ENCODE measurements at regions not wholly inside any gene's neighbourhood (a gene's known extent, or its start where the extent isn't known, plus 50 kb on each side); places are given as distances from the start of the nearest gene placed in this dataset.

DNA sequence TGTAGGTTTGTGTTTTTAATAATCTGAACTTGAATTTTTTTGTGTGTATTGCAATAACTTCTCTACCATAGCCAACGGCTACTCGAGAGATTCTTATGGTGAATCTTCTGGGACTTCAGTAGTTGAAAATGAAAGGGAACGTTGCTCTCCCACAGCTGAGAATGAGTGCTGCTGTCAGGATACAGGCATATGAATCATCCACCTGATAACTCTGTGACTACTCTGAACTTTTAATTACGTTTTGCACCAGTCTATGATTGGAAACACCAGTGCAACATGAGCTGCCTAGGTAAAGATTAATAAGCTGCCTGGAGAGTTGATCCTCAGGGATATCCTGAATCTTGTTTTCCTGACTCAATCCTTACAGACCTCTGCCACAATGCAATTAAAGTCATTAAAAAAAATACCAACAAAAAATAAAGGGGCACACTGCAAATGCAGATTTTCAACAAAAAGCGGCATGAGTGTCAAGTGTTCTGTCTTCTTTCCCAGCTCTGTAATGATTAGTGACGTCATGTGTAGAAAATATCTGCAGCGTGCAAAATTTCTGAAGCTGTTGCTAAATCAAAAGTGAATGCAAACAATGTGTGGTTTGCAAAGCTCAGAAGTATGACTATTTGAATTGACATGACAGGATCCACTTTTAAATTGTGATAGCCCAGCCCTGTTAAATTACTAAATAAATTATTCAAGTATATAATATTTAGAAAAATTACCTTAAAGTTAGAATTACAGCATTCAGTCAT lies 432.2 kb downstream of the HTR1B start:
- Histone ChIP-seq H3K27me3 (ENCODE audit: insufficient read depth, low read length) (no peaks in the 10 kb centered on the region), H3K36me3 (ENCODE audit: control insufficient read depth in 1 of 2, insufficient read depth in 2 of 2, low read length in 2 of 2) (no peaks in the 10 kb centered on the region), H3K27ac (ENCODE audit: low read depth, low read length) (no peak overlapping the region), H3K9ac (ENCODE audit: low read length) (no peak overlapping the region), H3K9me2 (ENCODE audit: insufficient read depth) (no peaks in the 10 kb centered on the region), H3K4me1 (ENCODE audit: control insufficient read depth in 1 of 2, insufficient read depth in 2 of 2, low read length in 2 of 2) (peaks cover 0 to 7% of the 10 kb centered on the region in 2 experiments; a peak in 2 of 4 replicates), H4K20me1 (ENCODE audit: insufficient read depth) (no peaks in the 10 kb centered on the region), H2AFZ (ENCODE audit: low read depth, low read length, poor library complexity, severe bottlenecking) (no peak overlapping the region), H3K9me3 (ENCODE audit: control insufficient read depth in 1 of 2, insufficient read depth in 1 of 2, low read depth in 1 of 2, low read length in 2 of 2) (no peaks in the 10 kb centered on the region), H3K4me3 (replicated peaks in 1 of 2; ENCODE audit: low read depth in 1 of 2, low read length in 2 of 2) (no peak overlapping the region), H3K79me2 (ENCODE audit: insufficient read depth, low read length) (no peaks in the 10 kb centered on the region), H3K4me2 (ENCODE audit: low read length) (no peak overlapping the region)
- intact Hi-C loops (cut with micrococcal nuclease): no loop called here
- ATAC-seq (no peak), DNase-seq (ENCODE audit: low read depth, low spot score) (no peak)
- CTCF ChIA-PET: no interaction called here
- BruUV-seq (replicated peaks): no TSS peak
- POLR2A ChIA-PET: no interaction called here
- TF ChIP-seq CEBPB (IDR thresholded peaks at IDR 0.05; ENCODE audit: low read depth): no peak
- no peak for TF ChIP-seq ZFX (IDR thresholded peaks at IDR 0.05)
- no peak for TF ChIP-seq ELF1 (IDR thresholded peaks at IDR 0.05; ENCODE audit: borderline replicate concordance, low read depth)
- TF ChIP-seq TCF7L2 (IDR thresholded peaks at IDR 0.05; ENCODE audit: borderline replicate concordance, extremely low read depth, insufficient read depth, insufficient read length): no peak
- no peak for TF ChIP-seq EGR1 (IDR thresholded peaks at IDR 0.05; ENCODE audit: low read depth)
- TF ChIP-seq POLR2A (IDR thresholded peaks at IDR 0.05; ENCODE audit: borderline replicate concordance, extremely low read depth, insufficient read depth, insufficient read length): no peak
- no peak for TF ChIP-seq ZNF274 (IDR thresholded peaks at IDR 0.05; ENCODE audit: low read depth, low read length)
- TF ChIP-seq JUND (IDR thresholded peaks at IDR 0.05): no peak
- no peak for TF ChIP-seq EZH2 (IDR thresholded peaks at IDR 0.05)
- no peak for TF ChIP-seq POLR2AphosphoS5 (IDR thresholded peaks at IDR 0.05; ENCODE audit: low read depth, low read length)
- TF ChIP-seq RAD21 (IDR thresholded peaks at IDR 0.05; ENCODE audit: low read depth): no peak
- TF ChIP-seq, protein P1, sequence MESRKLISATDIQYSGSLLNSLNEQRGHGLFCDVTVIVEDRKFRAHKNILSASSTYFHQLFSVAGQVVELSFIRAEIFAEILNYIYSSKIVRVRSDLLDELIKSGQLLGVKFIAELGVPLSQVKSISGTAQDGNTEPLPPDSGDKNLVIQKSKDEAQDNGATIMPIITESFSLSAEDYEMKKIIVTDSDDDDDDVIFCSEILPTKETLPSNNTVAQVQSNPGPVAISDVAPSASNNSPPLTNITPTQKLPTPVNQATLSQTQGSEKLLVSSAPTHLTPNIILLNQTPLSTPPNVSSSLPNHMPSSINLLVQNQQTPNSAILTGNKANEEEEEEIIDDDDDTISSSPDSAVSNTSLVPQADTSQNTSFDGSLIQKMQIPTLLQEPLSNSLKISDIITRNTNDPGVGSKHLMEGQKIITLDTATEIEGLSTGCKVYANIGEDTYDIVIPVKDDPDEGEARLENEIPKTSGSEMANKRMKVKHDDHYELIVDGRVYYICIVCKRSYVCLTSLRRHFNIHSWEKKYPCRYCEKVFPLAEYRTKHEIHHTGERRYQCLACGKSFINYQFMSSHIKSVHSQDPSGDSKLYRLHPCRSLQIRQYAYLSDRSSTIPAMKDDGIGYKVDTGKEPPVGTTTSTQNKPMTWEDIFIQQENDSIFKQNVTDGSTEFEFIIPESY (IDR thresholded peaks at IDR 0.05; ENCODE audit: extremely low read depth, insufficient replicate concordance, low read length): no peak
- TF ChIP-seq SRF (IDR thresholded peaks at IDR 0.05; ENCODE audit: low read depth): no peak
- TF ChIP-seq SP1 (IDR thresholded peaks at IDR 0.05; ENCODE audit: low read depth): no peak
- no peak for TF ChIP-seq EZH2phosphoT487 (IDR thresholded peaks at IDR 0.05; ENCODE audit: borderline replicate concordance)
- TF ChIP-seq REST (IDR thresholded peaks at IDR 0.05; ENCODE audit: low read depth): no peak
- TF ChIP-seq, protein P2, sequence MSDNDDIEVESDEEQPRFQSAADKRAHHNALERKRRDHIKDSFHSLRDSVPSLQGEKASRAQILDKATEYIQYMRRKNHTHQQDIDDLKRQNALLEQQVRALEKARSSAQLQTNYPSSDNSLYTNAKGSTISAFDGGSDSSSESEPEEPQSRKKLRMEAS (IDR thresholded peaks at IDR 0.05): no peak
- RAD21 ChIA-PET (ENCODE audit: low non-redundant PET in 1 of 2, low total read pairs in 2 of 2, uncharacterized antibody in 2 of 2, unreplicated experiment in 2 of 2): no interaction called here
